IMR-90 (cell line): ENCODE measurements at regions not wholly inside any gene's neighbourhood (a gene's known extent, or its start where the extent isn't known, plus 50 kb on each side); places are given as distances from the start of the nearest gene placed in this dataset.

Experiments used
- ATAC-seq: fragments of 200-7000 bp; cut with Tn5 transposase; 2 replicates; pipeline ENCODE4 v1.9.1; 2020; ENCODE audit warnings: low read depth, mild to moderate bottlenecking, moderate library complexity
- BruUV-seq: library from RNA; stranded (reverse); fragments of 400-500 nt; replicated peaks from 2 replicates; lab custom pipeline; 2021; lab: Mats Ljungman, UMichigan
- CTCF ChIA-PET: fragments of 300-600 bp; formaldehyde crosslinking; extraction: SDS; loops from one replicate; lab custom pipeline; 2021; ENCODE audit warnings: antibody characterized with exemption; lab: Yijun Ruan, JAX
- POLR2A ChIA-PET: fragments of 300-600 bp; sonication (Branson Sonifier 250); formaldehyde crosslinking; loops from one replicate; lab custom pipeline; 2022; ENCODE audit warnings: antibody characterized with exemption; ENCODE audit not compliant: unreplicated experiment; lab: Charles Lee
- DNase-seq: peaks from one replicate; pipeline ENCODE4 v3.0.0; 2013
- H2AFZ ChIP-seq: replicated peaks from 2 replicates; pipeline ENCODE3; 2013; ENCODE audit warnings: low read length, mild to moderate bottlenecking; ENCODE audit not compliant: poor library complexity
- H2AK5ac ChIP-seq: 2 replicates; pipeline ENCODE4 v1.6.1; 2013; ENCODE audit warnings: low read depth, low read length, inconsistent platforms
- H2AK9ac ChIP-seq: replicated peaks from 2 replicates; pipeline ENCODE3; 2013; ENCODE audit warnings: mild to moderate bottlenecking, low read depth, low read length, moderate library complexity; ENCODE audit not compliant: poor library complexity
- H2BK120ac ChIP-seq: 2 replicates; pipeline ENCODE4 v1.6.1; 2013; ENCODE audit warnings: low read depth, low read length, inconsistent platforms
- H2BK15ac ChIP-seq: 3 replicates; pipeline ENCODE4 v1.6.1; 2013; ENCODE audit warnings: low read depth, low read length, inconsistent platforms
- H2BK20ac ChIP-seq: 2 replicates; pipeline ENCODE4 v1.6.1; 2013; ENCODE audit warnings: low read depth, mild to moderate bottlenecking, inconsistent platforms, low read length, moderate library complexity
- H2BK5ac ChIP-seq: 2 replicates; pipeline ENCODE4 v1.6.1; 2013; ENCODE audit warnings: mild to moderate bottlenecking, low read depth, low read length, inconsistent platforms; ENCODE audit not compliant: poor library complexity, severe bottlenecking
- H3K14ac ChIP-seq: replicated peaks from 2 replicates; pipeline ENCODE4 v1.6.1; 2013; ENCODE audit warnings: low read depth, low read length, inconsistent platforms
- H3K18ac ChIP-seq: 2 replicates; pipeline ENCODE4 v1.6.1; 2013; ENCODE audit warnings: low read depth, low read length, control low read depth
- H3K23ac ChIP-seq: 2 replicates; pipeline ENCODE4 v1.6.1; 2013; ENCODE audit warnings: low read depth, low read length, inconsistent platforms
- H3K27ac ChIP-seq: 2 replicates; pipeline ENCODE4 v1.5.1; 2013; ENCODE audit warnings: mild to moderate bottlenecking, control low read depth, low read length; ENCODE audit not compliant: insufficient read depth
- H3K27me3 ChIP-seq: 2 replicates; pipeline ENCODE4 v1.6.1; 2013; ENCODE audit warnings: low read length; ENCODE audit not compliant: control insufficient read depth, insufficient read depth
- H3K36me3 ChIP-seq: 2 replicates; pipeline ENCODE4 v1.6.1; 2013; ENCODE audit warnings: low read length, mixed read lengths; ENCODE audit not compliant: control insufficient read depth, insufficient read depth
- H3K4ac ChIP-seq: 2 replicates; pipeline ENCODE4 v1.6.1; 2013; ENCODE audit warnings: low read depth, low read length, inconsistent platforms
- H3K4me1 ChIP-seq: 2 replicates; pipeline ENCODE4 v1.6.1; 2013; ENCODE audit warnings: low read length, mixed read lengths; ENCODE audit not compliant: control insufficient read depth, insufficient read depth
- H3K4me2 ChIP-seq: 2 replicates; pipeline ENCODE4 v1.6.1; 2013; ENCODE audit warnings: low read depth, mild to moderate bottlenecking, control low read depth, low read length, moderate library complexity
- H3K4me3 ChIP-seq: 2 replicates; pipeline ENCODE4 v1.5.1; 2013; ENCODE audit warnings: low read depth, mild to moderate bottlenecking, control low read depth, low read length, moderate library complexity; ENCODE audit not compliant: insufficient read depth
- H3K56ac ChIP-seq: 2 replicates; pipeline ENCODE4 v1.6.1; 2013; ENCODE audit warnings: low read length, inconsistent platforms; ENCODE audit not compliant: insufficient read depth; ENCODE audit errors: extremely low read depth
- H3K79me1 ChIP-seq, 2 experiments: 2 replicates each; pipeline ENCODE4 v1.6.1; 2013; ENCODE audit warnings: low read length in 2 of 2, inconsistent platforms in 1 of 2, low read depth in 1 of 2
- H3K9ac ChIP-seq: 2 replicates; pipeline ENCODE4 v1.6.1; 2013; ENCODE audit warnings: low read depth, low read length, control low read depth
- H3K9me1 ChIP-seq: 2 replicates; pipeline ENCODE4 v1.6.1; 2013; ENCODE audit warnings: low read length, inconsistent platforms; ENCODE audit not compliant: insufficient read depth
- H3K9me3 ChIP-seq: 2 replicates; pipeline ENCODE4 v1.6.1; 2013; ENCODE audit warnings: low read length; ENCODE audit not compliant: control insufficient read depth, insufficient read depth
- H4K20me1 ChIP-seq: 2 replicates; pipeline ENCODE4 v1.6.1; 2013; ENCODE audit warnings: low read length, inconsistent platforms; ENCODE audit not compliant: insufficient read depth
- H4K5ac ChIP-seq: 2 replicates; pipeline ENCODE4 v1.6.1; 2013; ENCODE audit warnings: mild to moderate bottlenecking, low read depth, low read length, control low read depth
- H4K8ac ChIP-seq, 2 experiments: 2 replicates each; pipeline ENCODE4 v1.6.1; 2013; ENCODE audit warnings: low read depth in 2 of 2, low read length in 2 of 2, control low read depth in 1 of 2, inconsistent platforms in 1 of 2
- H4K91ac ChIP-seq: 2 replicates; pipeline ENCODE4 v1.6.1; 2013; ENCODE audit warnings: low read depth, low read length, inconsistent platforms; ENCODE audit not compliant: insufficient read depth
- BHLHE40 ChIP-seq: fragments of 150-350 bp; IDR thresholded peaks from 2 replicates; pipeline ENCODE4 v1.6.1; 2016; ENCODE audit warnings: mild to moderate bottlenecking, low read depth, low read length
- CEBPB ChIP-seq: IDR thresholded peaks from 2 replicates; pipeline ENCODE4 v1.6.1; 2012; ENCODE audit warnings: low read depth, low read length, improper control_type of control experiment
- CHD1 ChIP-seq: IDR thresholded peaks from 2 replicates; pipeline ENCODE4 v1.6.1; 2012; ENCODE audit warnings: low read depth, low read length, improper control_type of control experiment
- NFE2L2 ChIP-seq: fragments of 150-350 bp; IDR thresholded peaks from 2 replicates; pipeline ENCODE4 v1.6.1; 2016; ENCODE audit warnings: low read depth, mild to moderate bottlenecking, low read length
- POLR2A ChIP-seq: IDR thresholded peaks from 2 replicates; pipeline ENCODE4 v1.6.1; 2012; ENCODE audit warnings: mild to moderate bottlenecking, low read depth, low read length
- RCOR1 ChIP-seq: IDR thresholded peaks from 2 replicates; pipeline ENCODE4 v1.6.1; 2012; ENCODE audit warnings: mild to moderate bottlenecking, low read length, improper control_type of control experiment; ENCODE audit not compliant: insufficient replicate concordance
- RFX5 ChIP-seq: IDR thresholded peaks from 2 replicates; pipeline ENCODE4 v1.8.0; 2012; ENCODE audit warnings: low read depth, mild to moderate bottlenecking, low read length, moderate library complexity
- USF2 ChIP-seq: fragments of 150-350 bp; IDR thresholded peaks from 2 replicates; pipeline ENCODE4 v1.6.1; 2017; ENCODE audit warnings: mild to moderate bottlenecking, antibody characterized with exemption, low read length, low read depth
- WGBS, 2 experiments: methylation state at CpG; one replicate each; pipeline versions ENCODE4 v1.1.5 to v1.1.7; 2013; ENCODE audit warnings: missing lambda C conversion rate in 2 of 2; ENCODE audit not compliant: insufficient read length in 1 of 2; ENCODE audit errors: extremely low coverage in 2 of 2; 5-methylcytosine and 5-hydroxymethylcytosine counted together
- dilution Hi-C: fragments of 300-500 bp; cut with HindIII; formaldehyde crosslinking; loops from one replicate; pipeline ENCODE4 v1.14.3; 2018; ENCODE audit warnings: low sequenced_read_pairs; ENCODE audit not compliant: unreplicated experiment
- in situ Hi-C: fragments of 300-500 bp; cut with MboI; formaldehyde crosslinking; loops from 3 replicates; pipeline ENCODE4 v1.14.3; 2019; ENCODE audit warnings: low sequenced_read_pairs, inconsistent platforms, mixed read lengths
- intact Hi-C: fragments of 100-400 bp; cut with micrococcal nuclease; formaldehyde crosslinking; loops from 2 replicates; pipeline ENCODE4 v1.10.0; 2022
- TF ChIP-seq, protein P1 (sequence below): fragments of 150-350 bp; IDR thresholded peaks from 2 replicates; pipeline ENCODE4 v1.6.1; 2016; ENCODE audit warnings: low read depth, mild to moderate bottlenecking, low read length, moderate library complexity, borderline replicate concordance

DNA sequence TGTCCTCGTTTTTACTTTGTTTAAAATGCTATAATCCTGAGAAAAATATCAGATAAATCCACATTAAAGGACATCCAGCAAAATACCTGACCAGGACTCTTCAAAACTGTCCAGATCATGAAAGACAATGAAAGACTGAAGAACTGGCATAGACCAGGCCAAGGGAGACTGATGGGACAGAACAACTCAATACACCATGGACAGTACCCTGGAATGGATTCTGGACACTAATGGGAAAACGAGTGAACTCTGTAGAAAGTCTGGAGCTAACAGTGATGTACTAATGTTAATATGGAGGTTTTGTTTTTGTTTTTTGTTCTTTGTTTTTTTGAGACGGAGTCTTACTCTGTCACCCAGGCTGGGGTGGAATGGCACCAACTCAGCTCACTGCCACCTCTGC lies 461.4 kb downstream of the CD83 start:
- ATAC-seq: no peak
- H3K79me1 ChIP-seq: no peaks in the 10 kb centered on the region
- no peak overlapping the region for H2AK5ac ChIP-seq
- no peak overlapping the region for H4K91ac ChIP-seq
- peaks cover 4% of the 10 kb centered on the region for H3K27me3 ChIP-seq
- H3K27ac ChIP-seq: no peak overlapping the region
- H2AFZ ChIP-seq: no peak overlapping the region
- H3K4ac ChIP-seq: no peak overlapping the region
- no peak overlapping the region for H2AK9ac ChIP-seq
- DNase-seq: no peak
- no peak overlapping the region for H3K4me2 ChIP-seq
- H3K4me3 ChIP-seq: no peak overlapping the region
- no peak overlapping the region for H3K18ac ChIP-seq
- no peaks in the 10 kb centered on the region for H3K4me1 ChIP-seq
- H2BK5ac ChIP-seq: no peak overlapping the region
- no peak for TF ChIP-seq CEBPB
- TF ChIP-seq, protein P1, sequence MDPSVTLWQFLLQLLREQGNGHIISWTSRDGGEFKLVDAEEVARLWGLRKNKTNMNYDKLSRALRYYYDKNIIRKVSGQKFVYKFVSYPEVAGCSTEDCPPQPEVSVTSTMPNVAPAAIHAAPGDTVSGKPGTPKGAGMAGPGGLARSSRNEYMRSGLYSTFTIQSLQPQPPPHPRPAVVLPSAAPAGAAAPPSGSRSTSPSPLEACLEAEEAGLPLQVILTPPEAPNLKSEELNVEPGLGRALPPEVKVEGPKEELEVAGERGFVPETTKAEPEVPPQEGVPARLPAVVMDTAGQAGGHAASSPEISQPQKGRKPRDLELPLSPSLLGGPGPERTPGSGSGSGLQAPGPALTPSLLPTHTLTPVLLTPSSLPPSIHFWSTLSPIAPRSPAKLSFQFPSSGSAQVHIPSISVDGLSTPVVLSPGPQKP: no peak
- TF ChIP-seq NFE2L2: no peak
- TF ChIP-seq CHD1: no peak
- no peak for TF ChIP-seq USF2
- no peak for TF ChIP-seq RCOR1
- no peak for TF ChIP-seq BHLHE40
- TF ChIP-seq RFX5: no peak
- TF ChIP-seq POLR2A: no peak
- H4K8ac ChIP-seq: no peak overlapping the region
- H2BK15ac ChIP-seq: no peak overlapping the region
- H4K20me1 ChIP-seq: no peaks in the 10 kb centered on the region
- dilution Hi-C loops: no loop called here
- H3K14ac ChIP-seq: no peak overlapping the region
- no peak overlapping the region for H3K56ac ChIP-seq
- no peak overlapping the region for H2BK120ac ChIP-seq
- intact Hi-C loops: no loop called here
- in situ Hi-C loops: no loop called here
- no peaks in the 10 kb centered on the region for H3K36me3 ChIP-seq
- no peak overlapping the region for H3K23ac ChIP-seq
- no peak overlapping the region for H2BK20ac ChIP-seq
- no peaks in the 10 kb centered on the region for H3K9me3 ChIP-seq
- POLR2A ChIA-PET: no interaction called here
- 0 out of 2 replicates have a peak, but pooled peaks cover 2% of the 10 kb centered on the region for H3K9me1 ChIP-seq
- no CpG with 5 or more reads among the region's 3 CpGs for WGBS, 2 experiments
- BruUV-seq: no TSS peak
- no peak overlapping the region for H4K5ac ChIP-seq
- CTCF ChIA-PET: no interaction called here
- no peak overlapping the region for H3K9ac ChIP-seq
